ENCODE measurements at regions not wholly inside any gene's neighbourhood (a gene's known extent, or its start where the extent isn't known, plus 50 kb on each side); places are given as distances from the start of the nearest gene placed in this dataset.

DNA sequence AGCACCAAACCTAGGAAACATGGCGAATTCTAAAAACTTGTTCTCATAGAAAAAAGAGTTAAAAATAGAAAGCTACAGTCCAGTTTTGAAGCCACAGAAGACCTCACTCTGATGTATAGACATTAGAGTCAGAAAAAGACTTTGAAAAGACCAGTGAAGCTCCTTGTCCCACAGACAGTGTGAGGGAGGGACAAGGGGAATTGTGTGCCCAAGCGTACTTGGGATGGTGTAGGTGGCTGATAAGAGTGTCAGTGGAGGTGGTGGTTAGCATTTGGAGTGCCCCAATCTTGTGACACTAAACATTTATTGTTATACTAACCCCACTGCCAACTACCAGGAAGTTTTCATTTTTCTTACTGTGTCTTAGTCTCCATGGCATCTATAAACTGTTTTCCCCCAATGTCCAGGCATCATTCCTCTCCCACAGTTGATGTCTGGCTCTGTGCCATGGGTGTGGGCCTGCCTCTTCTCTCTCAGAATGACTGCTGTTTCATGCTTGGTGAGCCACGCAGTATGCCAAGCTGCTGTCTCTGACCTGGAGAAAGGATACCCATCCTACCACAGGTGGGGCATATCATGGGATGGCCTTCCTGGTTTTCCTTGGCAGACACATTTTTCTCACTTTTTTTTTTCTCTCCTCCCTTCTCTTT, 161.4 kb downstream of the RPIA start:
- H3K4me3 ChIP-seq = no peak overlapping the region
- TF ChIP-seq POLR2A (IDR thresholded peaks at IDR 0.05) = no peak
- TF ChIP-seq, protein P1, sequence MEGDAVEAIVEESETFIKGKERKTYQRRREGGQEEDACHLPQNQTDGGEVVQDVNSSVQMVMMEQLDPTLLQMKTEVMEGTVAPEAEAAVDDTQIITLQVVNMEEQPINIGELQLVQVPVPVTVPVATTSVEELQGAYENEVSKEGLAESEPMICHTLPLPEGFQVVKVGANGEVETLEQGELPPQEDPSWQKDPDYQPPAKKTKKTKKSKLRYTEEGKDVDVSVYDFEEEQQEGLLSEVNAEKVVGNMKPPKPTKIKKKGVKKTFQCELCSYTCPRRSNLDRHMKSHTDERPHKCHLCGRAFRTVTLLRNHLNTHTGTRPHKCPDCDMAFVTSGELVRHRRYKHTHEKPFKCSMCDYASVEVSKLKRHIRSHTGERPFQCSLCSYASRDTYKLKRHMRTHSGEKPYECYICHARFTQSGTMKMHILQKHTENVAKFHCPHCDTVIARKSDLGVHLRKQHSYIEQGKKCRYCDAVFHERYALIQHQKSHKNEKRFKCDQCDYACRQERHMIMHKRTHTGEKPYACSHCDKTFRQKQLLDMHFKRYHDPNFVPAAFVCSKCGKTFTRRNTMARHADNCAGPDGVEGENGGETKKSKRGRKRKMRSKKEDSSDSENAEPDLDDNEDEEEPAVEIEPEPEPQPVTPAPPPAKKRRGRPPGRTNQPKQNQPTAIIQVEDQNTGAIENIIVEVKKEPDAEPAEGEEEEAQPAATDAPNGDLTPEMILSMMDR (IDR thresholded peaks at IDR 0.05) = no peak
- no peaks in the 10 kb centered on the region for H3K36me3 ChIP-seq (replicated peaks in 1 of 2; ENCODE audit: insufficient read depth in 1 of 2, low read depth in 2 of 2)
- DNase-seq (no peak), ATAC-seq (no peak)
- H3K4me1 ChIP-seq = peaks cover under 1% of the 10 kb centered on the region
- no peaks in the 10 kb centered on the region for H3K9me3 ChIP-seq
- 75 to 76% methylated on average over 3 of the region's 3 CpGs for WGBS, 2 donors
- intact Hi-C loops (cut with DNase I) = no loop called here
- H3K27ac ChIP-seq = no peak overlapping the region
- H3K27me3 ChIP-seq = no peaks in the 10 kb centered on the region

DNA sequence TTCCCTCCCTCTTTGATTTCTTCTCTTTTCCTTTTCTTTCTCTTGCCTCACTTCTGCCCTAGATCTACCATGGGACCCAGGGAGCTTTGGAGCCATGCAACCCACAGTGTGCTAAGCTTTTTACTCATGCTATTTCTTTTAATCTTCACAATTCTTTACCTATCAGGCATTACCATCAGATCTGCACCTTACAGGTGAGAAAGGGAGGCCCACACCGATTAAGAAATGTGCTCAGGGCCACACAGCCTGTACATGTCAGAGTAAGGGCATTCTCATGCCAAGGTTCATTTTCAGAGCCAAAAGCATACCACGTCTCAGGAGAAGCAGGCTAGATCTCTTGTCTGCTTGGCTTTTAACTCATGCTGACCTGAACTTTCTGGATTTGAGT, 161.9 kb downstream of the RPIA start:
- DNase-seq (no peak), ATAC-seq (no peak)
- Histone ChIP-seq H3K9me3 (no peaks in the 10 kb centered on the region), H3K4me3 (no peak overlapping the region), H3K36me3 (replicated peaks in 1 of 2; ENCODE audit: insufficient read depth in 1 of 2, low read depth in 2 of 2) (no peaks in the 10 kb centered on the region), H3K27ac (no peak overlapping the region), H3K27me3 (no peaks in the 10 kb centered on the region), H3K4me1 (peaks cover 5% of the 10 kb centered on the region)
- WGBS, 2 donors = 34 to 43% methylated on average over 2 of the region's 2 CpGs
- intact Hi-C loops (cut with DNase I) = no loop called here
- TF ChIP-seq POLR2A (IDR thresholded peaks at IDR 0.05) = no peak
- TF ChIP-seq, protein P1 (IDR thresholded peaks at IDR 0.05) = no peak

DNA sequence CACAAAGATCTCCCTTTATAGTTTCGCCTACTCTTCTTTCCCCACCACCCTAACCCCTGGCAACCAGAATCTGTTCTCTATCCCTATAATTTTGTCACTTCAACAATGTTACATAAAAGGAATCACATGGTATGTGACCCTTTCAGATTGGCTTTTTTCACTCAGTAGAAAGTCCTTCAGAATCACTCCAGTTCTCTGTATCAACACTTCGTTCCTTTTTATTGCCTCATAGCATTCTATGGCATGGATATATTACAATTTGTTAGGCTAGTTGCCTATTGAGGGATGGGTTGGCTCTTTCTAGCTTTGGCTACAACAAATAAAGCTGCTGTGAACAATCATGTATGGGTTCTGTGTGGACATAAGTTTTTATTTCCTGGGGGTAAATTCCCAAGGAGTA, 163.1 kb downstream of the RPIA start:
- Histone ChIP-seq H3K4me1 (peaks cover 5% of the 10 kb centered on the region), H3K27ac (no peak overlapping the region), H3K36me3 (replicated peaks in 1 of 2; ENCODE audit: insufficient read depth in 1 of 2, low read depth in 2 of 2) (no peaks in the 10 kb centered on the region), H3K4me3 (no peak overlapping the region), H3K27me3 (no peaks in the 10 kb centered on the region), H3K9me3 (no peaks in the 10 kb centered on the region)
- no peak for TF ChIP-seq POLR2A (IDR thresholded peaks at IDR 0.05)
- TF ChIP-seq, protein P1 (IDR thresholded peaks at IDR 0.05) = no peak
- DNase-seq (no peak), ATAC-seq (no peak)
- intact Hi-C loops (cut with DNase I) = no loop called here
- WGBS, 2 donors = 76 to 77% methylated on average over 2 of the region's 2 CpGs

DNA sequence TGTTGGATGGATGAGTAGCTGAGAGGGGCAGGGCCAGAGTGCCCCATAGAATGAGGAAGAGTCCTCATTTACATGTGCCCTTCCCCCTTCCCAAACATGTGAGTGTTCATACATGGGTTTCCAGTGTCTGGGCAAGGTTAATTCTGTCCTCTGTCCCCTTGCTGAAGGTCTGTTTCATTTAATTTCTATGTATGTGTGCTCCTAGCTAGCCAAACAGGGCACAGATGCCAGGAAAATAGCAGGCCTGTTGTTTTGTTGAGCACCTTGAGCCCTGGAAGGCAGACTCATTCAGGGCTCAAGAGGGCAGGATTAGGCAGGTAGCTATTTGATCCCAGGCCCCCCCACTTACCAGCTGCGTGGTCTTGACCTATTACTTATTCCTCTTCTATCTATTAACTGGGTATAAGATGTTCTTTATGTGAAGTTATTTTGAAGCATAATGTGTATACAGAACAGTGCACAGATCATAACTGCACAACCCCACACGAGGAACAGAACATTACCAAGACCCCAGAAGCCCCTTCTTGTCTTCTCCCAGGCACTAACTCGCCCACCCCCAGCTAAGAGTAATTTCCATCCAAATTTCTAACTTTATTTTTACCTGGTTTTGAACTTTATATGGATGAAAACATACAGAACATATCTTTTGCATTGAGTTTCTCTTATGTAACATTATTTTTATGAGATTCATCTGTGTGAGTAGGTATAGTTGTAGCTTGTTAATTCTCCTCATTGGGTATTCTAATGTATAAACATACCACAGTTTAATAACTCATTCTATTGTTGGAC, 164.3 kb downstream of the RPIA start:
- peaks cover 5% of the 10 kb centered on the region for H3K4me1 ChIP-seq
- no peak overlapping the region for H3K4me3 ChIP-seq
- ATAC-seq = no peak
- H3K36me3 ChIP-seq (replicated peaks in 1 of 2; ENCODE audit: insufficient read depth in 1 of 2, low read depth in 2 of 2) = no peaks in the 10 kb centered on the region
- 53 to 76% methylated on average over 3 of the region's 3 CpGs for WGBS, 2 donors
- no peak for DNase-seq
- H3K9me3 ChIP-seq = no peaks in the 10 kb centered on the region
- TF ChIP-seq, protein P1 (IDR thresholded peaks at IDR 0.05) = no peak
- no peak for TF ChIP-seq POLR2A (IDR thresholded peaks at IDR 0.05)
- H3K27me3 ChIP-seq = no peaks in the 10 kb centered on the region
- H3K27ac ChIP-seq = no peak overlapping the region
- intact Hi-C loops (cut with DNase I) = no loop called here
